Activated CD4-positive, CD25-positive, alpha-beta regulatory T cell (primary cell): ENCODE measurements at regions not wholly inside any gene's neighbourhood (a gene's known extent, or its start where the extent isn't known, plus 50 kb on each side); places are given as distances from the start of the nearest gene placed in this dataset.

ENCODE experiments used
- DNase-seq, 4 experiments: peaks; one replicate each; lab custom pipeline; 2025; lab: John Stamatoyannopoulos, UW

GRCh38 chr5:167128581-167128980 is 1162.9 kb upstream of the WWC1 start:
- no peak for DNase-seq

- no peak for DNase-seq
Measured at GRCh38 chr5:167140548-167141291, 1150.7 kb upstream of the WWC1 start.

- DNase-seq: no peak
Measured at GRCh38 chr5:167143716-167144115, 1147.7 kb upstream of the WWC1 start.

GRCh38 chr5:167145841-167146240 is 1145.6 kb upstream of the WWC1 start:
- DNase-seq: no peak

- DNase-seq: no peak
Measured at GRCh38 chr5:167147879-167148278, 1143.6 kb upstream of the WWC1 start.

- no peak for DNase-seq
Measured at GRCh38 chr5:167150661-167151060, 1140.8 kb upstream of the WWC1 start.

DNA sequence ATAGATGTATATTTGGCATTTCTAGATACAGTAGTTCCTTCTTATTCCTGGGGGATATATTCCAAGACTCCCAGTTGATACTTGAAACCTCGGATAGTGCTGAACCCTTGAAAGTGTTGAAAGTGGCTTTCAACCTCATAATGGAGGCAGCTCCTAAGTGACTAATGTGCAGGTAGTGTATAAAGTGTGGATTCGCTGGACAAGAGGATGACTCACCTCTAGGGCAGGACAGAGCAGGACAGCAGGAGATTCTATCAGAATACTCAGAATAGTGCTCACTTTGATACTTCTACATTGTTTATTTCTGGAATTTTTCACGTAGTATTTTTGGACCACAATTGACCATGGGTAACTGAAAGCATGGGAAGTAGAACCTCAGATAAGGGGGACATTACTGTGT is 1138.9 kb upstream of the WWC1 start:
- DNase-seq: no peak

DNA sequence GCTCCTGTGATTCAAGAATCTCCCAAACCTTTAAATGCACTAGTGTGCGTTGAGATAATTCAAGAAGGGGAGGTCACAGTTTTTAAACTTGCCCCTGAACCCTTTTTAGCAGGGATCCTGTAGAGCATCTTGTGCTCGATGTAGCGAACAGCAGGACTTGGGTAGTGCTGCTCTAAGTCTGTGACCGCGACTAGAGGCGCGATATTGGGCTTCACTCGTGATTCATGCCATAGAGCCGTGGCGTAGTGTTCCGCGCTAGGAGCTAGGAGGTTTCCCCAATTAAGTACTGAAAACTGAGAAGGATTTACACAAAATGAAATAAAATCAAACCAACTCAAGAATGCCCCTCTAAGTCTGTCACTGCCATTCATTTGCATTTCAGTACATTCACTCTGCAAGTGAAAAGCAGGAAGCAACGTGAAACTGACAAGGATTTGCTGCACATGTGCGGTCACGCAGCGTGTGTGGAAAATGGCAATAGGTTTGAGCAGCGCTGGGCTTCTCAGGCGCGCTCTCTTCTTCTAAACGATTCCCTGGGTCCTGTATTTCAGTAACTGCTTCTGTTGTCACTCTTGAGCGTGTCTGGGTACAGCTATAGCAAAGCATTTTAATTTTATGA is 1135.9 kb upstream of the WWC1 start:
- DNase-seq: no peak

- DNase-seq: no peak
Measured at GRCh38 chr5:167156446-167156845, 1135.0 kb upstream of the WWC1 start.

GRCh38 chr5:167158588-167158987 is 1132.9 kb upstream of the WWC1 start:
- DNase-seq: no peak

DNA sequence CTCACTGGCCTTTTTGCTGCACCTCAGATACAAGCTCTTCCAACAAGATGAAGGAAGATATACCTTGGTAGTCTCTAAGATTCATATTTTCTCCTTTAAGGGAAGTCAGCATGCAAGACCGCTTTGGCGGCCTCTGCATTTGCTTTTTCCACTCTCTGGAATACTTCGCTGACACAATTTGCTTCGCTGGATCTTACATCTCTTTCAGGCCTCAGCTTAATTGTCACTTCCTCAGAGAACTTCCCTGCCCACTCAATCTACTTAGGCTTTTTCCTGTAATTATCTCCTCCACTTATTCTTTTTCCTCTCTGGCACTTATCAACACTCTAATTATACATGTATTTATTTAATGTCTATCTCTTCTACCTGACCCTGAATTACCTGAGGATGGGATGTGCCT is 1131.1 kb upstream of the WWC1 start:
- no peak for DNase-seq

- DNase-seq: no peak
Measured at GRCh38 chr5:167166696-167167095, 1124.7 kb upstream of the WWC1 start.

DNA sequence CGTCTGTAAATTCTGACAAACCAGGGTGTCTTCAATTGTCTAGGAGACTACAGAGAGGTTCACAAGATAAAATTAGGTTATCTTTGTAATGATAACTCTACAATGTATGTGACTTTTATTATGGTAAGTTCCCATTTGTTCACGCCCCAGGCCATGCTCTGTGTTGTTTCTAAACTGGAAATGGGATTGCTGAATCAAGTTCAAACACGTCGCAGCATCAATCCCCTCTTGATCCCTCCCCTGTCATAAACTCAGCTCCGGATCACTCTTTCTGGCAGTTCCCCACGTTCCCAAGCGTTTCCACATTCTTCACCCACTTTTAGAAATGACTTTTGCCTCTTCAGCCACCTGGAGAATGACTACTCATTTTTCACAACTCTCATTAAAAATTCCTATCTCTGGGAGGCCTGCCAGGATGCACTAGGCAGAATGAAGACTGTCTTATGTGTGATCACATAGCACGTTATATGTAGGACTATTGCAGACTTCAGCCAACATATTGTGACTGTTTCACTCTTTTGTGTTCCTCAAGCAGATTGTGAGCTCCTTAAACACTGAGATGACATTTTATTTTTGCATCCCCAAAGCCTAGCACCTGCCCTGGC is 1124.2 kb upstream of the WWC1 start:
- DNase-seq: no peak

DNA sequence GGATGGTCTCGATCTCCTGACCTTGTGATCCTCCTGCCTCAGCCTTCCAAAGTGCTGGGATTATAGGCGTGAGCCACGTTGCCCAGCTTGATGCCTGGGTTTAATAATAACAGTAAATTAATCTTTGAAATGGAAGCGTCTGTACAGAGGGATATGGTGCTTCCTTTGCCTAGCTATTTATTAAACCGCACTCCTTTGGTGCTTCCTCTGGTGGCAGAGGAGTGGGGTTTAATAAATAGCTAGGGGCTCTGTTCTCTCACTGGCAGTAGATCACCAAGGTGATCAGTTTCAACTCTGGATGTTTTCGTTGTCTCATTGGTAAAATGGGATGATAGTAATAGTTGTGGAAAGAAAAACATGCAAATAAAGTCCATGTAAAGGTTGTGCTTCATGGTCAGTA is 1122.5 kb upstream of the WWC1 start:
- no peak for DNase-seq

DNA sequence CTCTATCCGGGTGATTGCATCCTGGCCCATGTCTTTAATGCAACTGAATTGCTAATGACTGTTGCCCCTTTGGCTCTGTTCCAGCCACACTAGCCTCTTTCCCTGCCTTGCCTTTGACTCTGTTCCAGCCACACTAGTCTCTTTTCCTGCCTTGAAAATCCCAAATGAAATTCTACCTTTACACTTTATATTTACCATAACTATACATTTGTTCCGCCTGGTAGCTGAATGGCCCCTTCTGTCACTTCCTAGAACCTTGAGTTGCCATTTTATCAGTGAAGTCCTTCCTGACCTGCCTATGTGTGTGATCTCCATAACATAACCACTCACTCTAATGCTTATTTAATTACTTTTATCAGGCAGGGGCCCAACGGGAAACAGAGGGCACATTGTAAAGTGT is 1120.4 kb upstream of the WWC1 start:
- DNase-seq: no peak

- DNase-seq: no peak
Measured at GRCh38 chr5:167177736-167178135, 1113.7 kb upstream of the WWC1 start.

DNA sequence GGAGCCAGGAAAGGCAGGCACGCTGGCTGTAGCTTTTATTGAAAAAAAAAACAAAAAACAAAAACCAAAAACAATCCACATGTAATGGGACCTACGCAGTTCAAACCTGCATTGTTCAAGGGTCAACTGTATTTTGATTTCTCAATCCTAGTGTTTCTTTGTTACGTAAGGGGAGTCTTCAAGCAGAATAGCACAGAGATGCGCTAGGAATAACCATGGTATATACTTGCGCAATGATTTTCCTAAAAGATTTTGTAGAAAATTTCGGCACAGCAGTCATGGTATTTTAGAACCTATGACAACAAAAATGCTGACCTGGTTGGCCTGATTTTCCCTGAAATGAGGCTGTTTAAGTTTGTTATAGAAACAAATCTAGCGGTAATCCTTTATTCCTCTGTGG is 1110.5 kb upstream of the WWC1 start:
- no peak for DNase-seq

GRCh38 chr5:167205881-167206280 is 1085.6 kb upstream of the WWC1 start:
- no peak for DNase-seq

GRCh38 chr5:167207081-167207480 is 1084.4 kb upstream of the WWC1 start:
- DNase-seq: no peak

- DNase-seq: no peak
Measured at GRCh38 chr5:167208911-167209310, 1082.5 kb upstream of the WWC1 start.

DNA sequence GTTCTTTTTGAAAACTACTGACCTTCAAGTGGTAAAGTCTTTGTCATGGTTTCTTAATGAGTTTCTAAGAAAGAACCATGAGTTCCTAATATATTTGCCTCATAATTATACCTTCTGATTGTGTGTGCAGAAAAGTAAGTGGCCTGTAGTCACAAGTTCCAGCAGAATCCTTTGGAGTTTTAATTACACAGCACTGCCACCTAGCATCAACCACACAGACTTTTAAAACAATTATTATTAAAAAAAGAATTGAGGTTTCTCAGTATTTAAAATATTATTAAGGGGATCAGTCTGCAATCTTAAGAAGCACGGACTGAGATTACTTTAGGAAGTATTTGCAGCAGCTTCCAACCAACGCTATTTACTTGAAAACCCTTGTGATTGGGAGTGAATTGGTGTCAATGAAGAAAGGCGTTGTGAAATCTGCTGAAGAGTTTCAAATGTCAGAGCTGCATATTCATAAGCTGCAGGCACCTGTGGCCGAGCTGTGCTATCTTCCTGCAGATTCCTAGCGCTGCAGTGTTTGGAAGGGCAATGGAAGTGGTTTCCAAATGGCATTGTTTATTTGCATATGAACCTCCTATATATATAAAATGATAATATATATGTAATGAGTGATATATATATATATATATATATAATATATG is 1074.2 kb upstream of the WWC1 start:
- DNase-seq: no peak

DNA sequence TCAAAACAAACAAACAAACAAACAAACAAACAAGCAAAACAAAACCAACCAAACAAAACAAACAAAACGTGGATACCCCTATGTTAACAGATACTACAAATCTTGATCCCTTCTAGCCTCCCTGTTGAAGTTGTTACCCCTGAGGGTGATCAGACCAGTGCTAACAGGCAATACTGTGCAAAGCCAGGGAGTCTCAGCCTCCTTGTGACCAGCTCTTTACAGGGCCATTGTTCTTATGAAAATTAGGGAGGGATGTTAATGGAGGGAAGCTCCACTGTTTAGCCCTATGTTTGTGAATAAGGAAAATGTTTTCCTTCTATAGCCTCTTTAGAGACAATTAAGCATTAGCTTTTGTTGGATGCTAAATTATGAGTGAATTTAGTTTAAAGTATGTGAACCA is 1072.1 kb upstream of the WWC1 start:
- no peak for DNase-seq

DNA sequence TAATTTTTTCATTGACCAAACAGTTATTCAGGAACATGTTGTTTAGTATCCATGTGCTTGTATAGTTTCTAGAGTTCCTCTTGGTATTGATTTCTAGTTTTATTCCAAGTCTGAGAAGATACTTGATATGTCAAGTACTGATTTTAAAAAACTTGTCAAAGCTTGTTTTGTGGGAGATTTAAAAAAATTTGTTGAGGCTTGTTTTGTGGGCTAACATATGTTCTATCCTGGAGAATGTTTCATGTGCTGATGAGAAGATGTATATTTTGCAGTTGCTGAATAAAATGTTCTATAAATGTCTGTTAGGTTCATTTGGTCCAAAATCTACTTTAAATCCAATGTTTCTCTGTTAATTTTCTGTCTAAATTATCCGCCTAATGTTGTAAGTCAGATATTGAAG is 1065.1 kb upstream of the WWC1 start:
- DNase-seq: no peak
